GM19397 (cell line): ENCODE measurements at regions not wholly inside any gene's neighbourhood (a gene's known extent, or its start where the extent isn't known, plus 50 kb on each side); places are given as distances from the start of the nearest gene placed in this dataset.

Experiments
- ATAC-seq: cut with Tn5 transposase; IDR thresholded peaks from one replicate; pipeline ENCODE4 v1.9.1; 2021; ENCODE audit warnings: mild to moderate bottlenecking, moderate library complexity; ENCODE audit not compliant: unreplicated experiment

GRCh38 chr10:105502058-105502457, 861.0 kb downstream of the SORCS3 start:
- ATAC-seq = no peak

DNA sequence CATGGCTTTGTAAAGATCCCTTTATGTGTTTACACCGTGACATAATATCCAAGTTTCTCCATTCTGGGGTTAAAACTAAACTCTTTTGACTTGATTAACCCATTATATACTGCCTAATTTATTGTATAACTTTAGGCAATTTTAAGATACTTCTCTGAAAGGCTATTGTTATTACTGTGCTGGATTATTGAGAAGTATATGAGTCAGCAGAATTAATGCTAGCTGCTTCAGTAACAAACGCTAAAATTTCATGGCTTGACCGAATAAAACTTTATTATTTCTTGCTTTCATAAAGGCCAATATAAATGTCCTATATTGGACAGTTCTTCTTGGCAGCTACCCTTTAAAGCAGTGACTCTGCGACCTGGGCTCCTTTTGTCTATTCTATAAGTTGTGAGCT, 853.9 kb downstream of the SORCS3 start:
- ATAC-seq = no peak

DNA sequence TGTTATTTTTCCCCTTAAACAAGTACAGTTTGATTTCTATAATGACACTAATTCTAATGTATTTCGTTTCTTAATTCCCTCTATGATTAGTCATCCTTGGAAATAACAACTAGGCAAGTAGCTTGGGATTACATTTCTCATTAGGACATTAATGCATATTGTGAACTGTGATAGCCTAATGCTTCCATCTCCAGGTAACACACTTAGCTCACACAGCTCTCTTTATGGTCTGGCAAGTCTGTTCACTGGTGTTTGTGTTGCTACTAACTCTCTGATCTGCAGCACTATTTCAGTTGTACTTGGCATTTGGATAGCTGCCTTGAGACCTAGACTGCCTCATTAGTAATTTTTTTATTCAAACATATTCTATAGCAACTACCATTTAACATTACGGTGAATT, 853.2 kb downstream of the SORCS3 start:
- ATAC-seq = no peak

DNA sequence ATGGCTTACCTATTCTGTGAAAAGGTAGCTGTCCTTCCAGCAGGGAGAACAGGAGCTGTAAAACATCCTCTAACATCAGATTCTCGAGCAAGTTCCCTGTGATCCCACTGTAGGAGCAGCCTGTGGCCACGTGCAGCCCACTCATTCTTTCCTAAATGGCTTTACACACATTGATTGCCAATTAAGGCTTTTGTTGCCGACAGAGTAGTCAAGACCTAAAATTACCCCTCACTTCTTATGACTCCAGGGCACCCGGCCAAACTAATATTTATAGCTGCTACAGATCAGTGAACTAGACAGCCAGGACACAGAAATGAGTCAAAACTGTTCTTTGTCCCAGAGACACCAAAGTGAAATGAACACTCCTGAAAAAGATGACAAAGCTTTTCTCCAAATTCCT, 832.1 kb downstream of the SORCS3 start:
- no peak for ATAC-seq

DNA sequence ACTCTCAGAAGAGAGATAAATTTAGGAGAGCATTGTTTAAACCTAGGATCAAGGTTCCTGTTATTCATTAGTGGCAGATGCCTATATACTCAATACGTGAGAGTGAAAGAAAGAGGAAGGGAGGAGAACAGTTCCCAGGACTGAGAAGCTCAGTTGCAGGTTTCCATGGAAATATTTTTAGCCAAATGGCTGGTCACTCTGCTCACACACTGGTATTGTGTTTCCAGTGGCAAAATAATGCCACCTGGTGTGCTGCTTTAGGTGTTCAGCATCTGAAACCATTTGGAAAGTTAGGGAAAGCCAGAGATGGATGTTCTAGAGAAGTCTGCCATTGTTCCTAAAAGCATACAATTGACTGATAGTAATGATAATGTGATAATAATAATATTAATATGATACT, 827.7 kb downstream of the SORCS3 start:
- no peak for ATAC-seq

GRCh38 chr10:105466521-105466920, 825.4 kb downstream of the SORCS3 start:
- no peak for ATAC-seq

DNA sequence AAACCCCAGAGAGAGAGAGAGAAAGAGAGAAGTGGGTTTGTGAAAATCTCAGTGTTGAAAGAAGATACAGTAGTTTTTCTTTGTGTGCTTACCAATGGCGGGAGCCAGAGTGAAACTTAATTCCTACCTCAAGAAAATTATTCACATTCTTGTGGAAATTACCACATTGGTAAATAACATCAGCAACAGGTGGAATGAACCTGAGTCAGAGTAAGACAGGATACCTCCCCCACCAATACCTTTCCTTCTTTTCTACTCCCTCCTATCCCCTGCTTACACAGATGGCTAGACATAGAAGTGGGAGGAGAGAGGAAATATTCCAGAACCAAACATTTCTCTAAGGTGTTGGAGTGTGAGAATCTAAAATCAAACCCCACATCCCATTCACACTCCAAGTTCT, 793.9 kb downstream of the SORCS3 start:
- ATAC-seq = no peak

- no peak for ATAC-seq
Observed at GRCh38 chr10:105413997-105414396, 772.9 kb downstream of the SORCS3 start.

GRCh38 chr10:105409370-105409769, 768.3 kb downstream of the SORCS3 start:
- ATAC-seq = no peak

DNA sequence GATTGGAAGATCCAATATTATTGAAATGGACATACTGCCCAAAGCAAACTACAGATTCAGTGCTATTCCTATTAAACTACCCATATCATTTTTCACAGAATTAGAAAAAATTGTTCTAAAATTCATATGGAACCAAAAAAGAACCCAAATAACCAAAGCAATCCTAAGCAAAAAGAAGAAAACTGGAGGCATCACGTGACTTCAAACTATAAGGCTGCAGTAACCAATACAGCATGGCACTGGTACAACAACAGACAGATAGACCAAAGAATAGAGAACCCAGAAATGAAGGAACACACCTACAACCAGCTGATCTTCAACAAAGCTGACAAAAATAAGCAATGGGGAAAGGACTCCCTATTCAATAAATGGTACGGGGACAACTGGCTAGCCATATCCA, 765.4 kb downstream of the SORCS3 start:
- no peak for ATAC-seq

GRCh38 chr10:105398202-105398601, 757.1 kb downstream of the SORCS3 start:
- no peak for ATAC-seq

DNA sequence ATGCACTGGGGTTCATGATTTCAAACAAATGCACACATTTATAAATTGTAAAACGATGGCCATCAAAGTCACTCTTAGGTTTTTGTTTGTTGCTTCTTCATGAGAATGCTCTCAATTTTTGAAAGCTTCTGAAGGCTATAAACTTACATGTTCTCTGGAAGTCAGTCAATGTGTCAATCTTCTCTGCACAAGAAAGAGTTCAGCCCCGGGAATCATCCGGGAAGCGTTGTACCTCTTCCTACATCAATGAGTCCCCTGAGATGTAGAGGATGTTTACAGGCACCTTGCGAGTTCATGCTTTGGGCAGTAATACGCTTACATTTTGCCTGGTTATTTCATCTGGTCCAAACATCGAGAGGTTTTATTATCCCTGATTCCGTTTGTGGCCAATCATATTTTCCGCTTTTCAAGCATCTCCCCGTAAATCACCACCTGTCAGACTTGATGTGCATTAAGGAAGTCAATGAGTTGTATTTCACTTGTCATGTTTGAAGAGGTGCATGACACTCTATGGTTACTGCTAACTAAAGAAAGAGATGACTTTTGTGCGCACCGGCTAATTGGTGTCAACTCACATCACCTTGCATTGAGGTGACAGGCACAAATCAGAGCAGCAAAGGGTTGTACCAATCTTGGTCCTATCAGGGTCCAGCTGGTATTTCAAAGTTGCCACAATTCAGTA, 750.7 kb downstream of the SORCS3 start:
- no peak for ATAC-seq

GRCh38 chr10:105387971-105388370, 746.9 kb downstream of the SORCS3 start:
- no peak for ATAC-seq

DNA sequence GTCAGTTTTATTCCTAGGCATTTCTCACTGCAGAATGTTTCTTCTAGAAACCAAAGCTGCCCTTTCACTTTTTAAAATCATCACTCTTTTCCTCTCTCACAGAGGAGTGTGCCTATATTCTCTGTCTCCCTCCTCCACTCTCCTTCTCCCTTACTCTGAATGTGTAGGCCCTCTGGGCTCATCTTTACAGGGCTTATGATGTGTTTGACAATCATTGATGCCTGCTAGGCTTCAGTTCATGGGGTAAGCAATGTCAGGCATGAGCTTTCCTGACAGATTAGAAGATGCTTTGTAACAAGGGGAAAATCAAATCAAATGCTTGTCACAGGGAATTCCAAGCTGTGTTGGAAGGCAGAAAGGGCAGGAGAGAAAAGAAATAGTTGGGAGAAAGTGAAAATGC, 742.9 kb downstream of the SORCS3 start:
- ATAC-seq = no peak

GRCh38 chr10:105370692-105371091, 729.6 kb downstream of the SORCS3 start:
- ATAC-seq = no peak

GRCh38 chr10:105359708-105360107, 718.6 kb downstream of the SORCS3 start:
- no peak for ATAC-seq

GRCh38 chr10:105358911-105359310, 717.8 kb downstream of the SORCS3 start:
- no peak for ATAC-seq

DNA sequence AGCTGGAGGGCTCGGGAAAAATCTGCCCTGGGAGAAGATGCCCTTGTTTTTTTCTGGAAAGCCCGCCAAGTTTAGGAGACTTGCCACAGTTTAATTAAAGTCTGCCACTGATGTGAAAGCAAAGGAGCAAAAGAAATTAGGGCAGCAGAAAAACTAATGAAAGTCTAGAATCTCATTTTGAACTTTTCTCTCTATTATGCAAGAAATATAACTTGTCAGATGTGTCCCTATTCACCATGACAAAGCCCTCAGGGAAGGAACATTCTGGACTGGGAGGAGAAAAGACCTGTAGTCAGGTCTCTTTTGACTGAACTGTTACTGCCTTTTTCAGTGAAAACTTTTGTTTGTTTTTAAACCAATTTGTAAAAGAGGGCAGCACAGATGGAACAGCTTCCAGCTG, 715.5 kb downstream of the SORCS3 start:
- no peak for ATAC-seq

DNA sequence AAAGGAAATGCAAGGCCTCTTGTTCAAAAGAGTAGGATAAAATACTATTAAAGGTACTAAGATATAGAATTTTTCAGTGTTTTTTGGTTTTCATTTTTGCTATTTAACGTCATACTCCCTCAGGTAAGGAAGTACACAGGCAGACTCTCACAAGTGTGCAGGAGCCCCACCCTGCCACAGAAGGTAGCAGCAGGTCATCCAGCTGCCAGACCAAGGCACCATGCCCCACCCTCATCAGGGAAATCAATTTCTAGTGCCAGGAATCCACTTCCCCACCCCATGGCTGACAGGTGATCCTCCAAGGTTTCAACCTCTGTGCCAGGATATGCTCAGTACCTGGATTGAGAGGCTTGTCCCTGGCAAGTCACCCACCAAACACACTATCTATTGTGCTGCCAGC, 712.9 kb downstream of the SORCS3 start:
- no peak for ATAC-seq

- no peak for ATAC-seq
Observed at GRCh38 chr10:105352827-105353226, 711.7 kb downstream of the SORCS3 start.

GRCh38 chr10:105352281-105352680, 711.2 kb downstream of the SORCS3 start:
- no peak for ATAC-seq

- no peak for ATAC-seq
Observed at GRCh38 chr10:105351187-105351586, 710.1 kb downstream of the SORCS3 start.

DNA sequence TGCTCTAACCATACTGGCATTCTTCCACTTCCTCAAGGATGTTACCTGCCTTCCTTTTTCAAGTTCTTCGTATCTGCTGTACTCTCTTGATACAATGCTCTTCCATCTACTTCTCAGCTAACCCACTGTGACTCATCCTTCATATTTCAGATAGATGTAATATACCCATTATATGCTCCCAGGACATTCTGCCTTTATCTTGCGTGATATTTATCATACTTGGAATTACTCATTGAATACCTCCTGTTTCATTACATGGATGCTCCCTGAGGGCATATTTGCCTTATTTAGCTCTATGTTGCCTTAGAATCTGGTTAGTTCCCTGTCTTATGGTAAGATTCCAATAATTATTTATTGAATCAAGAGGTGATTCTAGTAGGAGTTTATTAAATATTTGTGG, 706.4 kb downstream of the SORCS3 start:
- no peak for ATAC-seq
